ENCODE measurements at regions not wholly inside any gene's neighbourhood (a gene's known extent, or its start where the extent isn't known, plus 50 kb on each side); places are given as distances from the start of the nearest gene placed in this dataset.
A peak's percentile ranks its signal among the peaks of the same experiment; 100 is the strongest.

- ChIA-PET POLR2A (ENCODE audit: unreplicated experiment) (interaction anchor here (0.5 kb wide), 2 partner anchors 14 to 262 kb away, joined by 4 to 6 read pairs; partner anchors contain the start of gene ZFP36L2), CTCF (interaction anchor here (0.7 to 1.1 kb wide), 3 partner anchors 11 to 107 kb away, joined by 4 to 5 read pairs (median 5); no protein-coding TSS in a partner anchor)
- Histone ChIP-seq H3K9me2 (ENCODE audit: insufficient read depth) (no peaks in the 10 kb centered on the region), H3K27ac (peak overlapping the region; percentile 51), H3K4me2 (peak overlapping the region; percentile 29), H3K9me3 (ENCODE audit: insufficient read depth, low read depth) (no peaks in the 10 kb centered on the region), H3K36me3 (ENCODE audit: low read depth) (no peaks in the 10 kb centered on the region), H4K20me1 (ENCODE audit: insufficient read depth) (no peaks in the 10 kb centered on the region), H3K4me1 (replicated peaks; ENCODE audit: insufficient read depth) (peaks cover 48% of the 10 kb centered on the region), H3K79me2 (ENCODE audit: low read depth) (no peaks in the 10 kb centered on the region), H3K4me3 (no peak overlapping the region), H3K27me3 (ENCODE audit: insufficient read depth, low read depth) (no peaks in the 10 kb centered on the region), H3F3A (ENCODE audit: insufficient read depth, low read depth) (peaks cover 22% of the 10 kb centered on the region), H2AFZ (no peak overlapping the region)
- BruUV-seq (replicated peaks): no TSS peak
- no peak for TF ChIP-seq EZH2 (IDR thresholded peaks at IDR 0.05; ENCODE audit: low read depth)
- DNase-seq: peak; percentile 86 to 88
- intact Hi-C loops (cut with micrococcal nuclease; ENCODE audit: unreplicated experiment): loop anchor here (5.0 kb wide), 1 partner anchor 123 kb away; no protein-coding TSS in a partner anchor
Measured at GRCh38 chr2:42964439-42965083, 172.2 kb upstream of the HAAO start.

DNA sequence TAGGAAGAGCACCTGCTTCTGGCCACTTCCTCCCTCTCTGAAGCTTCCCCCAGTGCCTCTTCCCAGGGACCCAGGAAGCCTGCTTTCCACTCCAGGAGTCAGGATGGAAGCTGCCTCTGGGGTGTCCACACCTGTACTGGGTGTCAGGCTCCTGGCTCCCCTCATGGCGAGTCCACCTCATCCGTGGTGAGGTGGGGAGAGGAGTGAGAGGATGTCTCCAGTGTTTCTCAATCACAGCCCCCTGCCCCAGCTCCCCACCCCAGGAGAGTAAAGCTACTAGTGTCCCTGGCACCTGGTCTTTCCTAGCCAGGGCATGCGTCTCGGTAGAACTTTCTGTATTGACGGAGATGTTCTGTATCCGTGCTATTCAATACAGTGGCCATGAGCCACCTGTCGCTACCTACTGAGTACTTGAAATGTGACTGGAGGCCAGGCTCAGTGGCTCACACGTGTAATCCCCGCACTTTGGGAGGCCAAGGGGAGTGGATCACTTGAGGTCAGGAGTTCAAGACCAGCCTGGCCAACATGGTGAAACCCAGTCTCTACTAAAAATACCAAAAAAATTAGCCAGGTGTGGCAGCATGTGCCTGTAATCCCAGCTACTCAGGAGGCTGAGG lies 171.2 kb upstream of the HAAO start:
- intact Hi-C loops (cut with micrococcal nuclease; ENCODE audit: unreplicated experiment): loop anchor here (5.0 kb wide), 1 partner anchor 124 kb away; no protein-coding TSS in a partner anchor
- H3K27me3 ChIP-seq (ENCODE audit: insufficient read depth, low read depth): no peaks in the 10 kb centered on the region
- peaks cover 28% of the 10 kb centered on the region for H3F3A ChIP-seq (ENCODE audit: insufficient read depth, low read depth)
- H3K9me3 ChIP-seq (ENCODE audit: insufficient read depth, low read depth): no peaks in the 10 kb centered on the region
- ChIA-PET CTCF (interaction anchor here (0.7 to 1.1 kb wide), 2 partner anchors 12 to 106 kb away, joined by 5 read pairs; no protein-coding TSS in a partner anchor), POLR2A (ENCODE audit: unreplicated experiment) (no interaction called here)
- H2AFZ ChIP-seq: no peak overlapping the region
- no TSS peak for BruUV-seq (replicated peaks)
- no peaks in the 10 kb centered on the region for H3K79me2 ChIP-seq (ENCODE audit: low read depth)
- H3K4me2 ChIP-seq: no peak overlapping the region
- DNase-seq: no peak
- H3K9me2 ChIP-seq (ENCODE audit: insufficient read depth): no peaks in the 10 kb centered on the region
- H3K4me1 ChIP-seq (replicated peaks; ENCODE audit: insufficient read depth): peaks cover 52% of the 10 kb centered on the region
- H3K36me3 ChIP-seq (ENCODE audit: low read depth): no peaks in the 10 kb centered on the region
- no peak overlapping the region for H3K4me3 ChIP-seq
- TF ChIP-seq, protein P1, sequence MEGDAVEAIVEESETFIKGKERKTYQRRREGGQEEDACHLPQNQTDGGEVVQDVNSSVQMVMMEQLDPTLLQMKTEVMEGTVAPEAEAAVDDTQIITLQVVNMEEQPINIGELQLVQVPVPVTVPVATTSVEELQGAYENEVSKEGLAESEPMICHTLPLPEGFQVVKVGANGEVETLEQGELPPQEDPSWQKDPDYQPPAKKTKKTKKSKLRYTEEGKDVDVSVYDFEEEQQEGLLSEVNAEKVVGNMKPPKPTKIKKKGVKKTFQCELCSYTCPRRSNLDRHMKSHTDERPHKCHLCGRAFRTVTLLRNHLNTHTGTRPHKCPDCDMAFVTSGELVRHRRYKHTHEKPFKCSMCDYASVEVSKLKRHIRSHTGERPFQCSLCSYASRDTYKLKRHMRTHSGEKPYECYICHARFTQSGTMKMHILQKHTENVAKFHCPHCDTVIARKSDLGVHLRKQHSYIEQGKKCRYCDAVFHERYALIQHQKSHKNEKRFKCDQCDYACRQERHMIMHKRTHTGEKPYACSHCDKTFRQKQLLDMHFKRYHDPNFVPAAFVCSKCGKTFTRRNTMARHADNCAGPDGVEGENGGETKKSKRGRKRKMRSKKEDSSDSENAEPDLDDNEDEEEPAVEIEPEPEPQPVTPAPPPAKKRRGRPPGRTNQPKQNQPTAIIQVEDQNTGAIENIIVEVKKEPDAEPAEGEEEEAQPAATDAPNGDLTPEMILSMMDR (conservative IDR thresholded peaks at IDR 0.05): no peak
- no peak for TF ChIP-seq EZH2 (IDR thresholded peaks at IDR 0.05; ENCODE audit: low read depth)
- H3K27ac ChIP-seq: no peak overlapping the region
- H4K20me1 ChIP-seq (ENCODE audit: insufficient read depth): no peaks in the 10 kb centered on the region

DNA sequence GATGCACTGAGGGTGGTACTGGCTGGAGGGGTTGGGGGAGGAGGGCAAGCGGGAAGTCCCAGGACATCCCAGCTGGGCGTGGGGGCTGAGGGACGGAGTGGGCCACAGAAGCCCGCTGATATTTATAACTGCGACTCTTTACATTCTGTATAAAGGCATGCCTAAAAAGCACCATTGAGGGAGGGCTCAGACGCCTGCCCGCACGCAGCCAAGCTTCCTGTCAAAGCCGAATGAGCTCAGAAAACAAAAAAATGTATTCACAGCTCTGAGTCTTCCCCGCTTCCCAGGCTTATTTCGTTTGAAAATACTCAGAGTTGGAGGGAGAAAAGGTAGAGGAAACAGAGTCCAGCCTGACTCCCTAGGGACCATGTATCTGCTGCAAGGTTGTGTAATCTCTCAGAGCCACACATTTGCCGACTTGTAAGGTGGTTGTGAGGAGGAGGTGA lies 170.1 kb upstream of the HAAO start:
- H4K20me1 ChIP-seq (ENCODE audit: insufficient read depth): no peaks in the 10 kb centered on the region
- ChIA-PET CTCF (interaction anchor here (0.5 to 1.1 kb wide), 2 partner anchors 105 to 265 kb away, joined by 3 read pairs; no protein-coding TSS in a partner anchor), POLR2A (ENCODE audit: unreplicated experiment) (no interaction called here)
- TF ChIP-seq EZH2 (IDR thresholded peaks at IDR 0.05; ENCODE audit: low read depth): no peak
- TF ChIP-seq, protein P1 (conservative IDR thresholded peaks at IDR 0.05): no peak
- H3K27ac ChIP-seq: no peak overlapping the region
- no peak overlapping the region for H3K4me3 ChIP-seq
- peaks cover 37% of the 10 kb centered on the region for H3F3A ChIP-seq (ENCODE audit: insufficient read depth, low read depth)
- peaks cover 61% of the 10 kb centered on the region for H3K4me1 ChIP-seq (replicated peaks; ENCODE audit: insufficient read depth)
- H3K4me2 ChIP-seq: no peak overlapping the region
- no peaks in the 10 kb centered on the region for H3K27me3 ChIP-seq (ENCODE audit: insufficient read depth, low read depth)
- BruUV-seq (replicated peaks): no TSS peak
- no peaks in the 10 kb centered on the region for H3K9me3 ChIP-seq (ENCODE audit: insufficient read depth, low read depth)
- no peak for DNase-seq
- intact Hi-C loops (cut with micrococcal nuclease; ENCODE audit: unreplicated experiment): loop anchor here (5.0 kb wide), 1 partner anchor 125 kb away; no protein-coding TSS in a partner anchor
- H2AFZ ChIP-seq: no peak overlapping the region
- no peaks in the 10 kb centered on the region for H3K79me2 ChIP-seq (ENCODE audit: low read depth)
- no peaks in the 10 kb centered on the region for H3K36me3 ChIP-seq (ENCODE audit: low read depth)
- H3K9me2 ChIP-seq (ENCODE audit: insufficient read depth): no peaks in the 10 kb centered on the region

All from PC-9 (cell line).